PC-3 (cell line): ENCODE measurements at regions not wholly inside any gene's neighbourhood (a gene's known extent, or its start where the extent isn't known, plus 50 kb on each side); places are given as distances from the start of the nearest gene placed in this dataset.

Source experiments
- ATAC-seq: fragments of 200-7000 bp; cut with Tn5 transposase; 2 replicates; pipeline ENCODE4 v1.9.1; 2020; ENCODE audit warnings: mild to moderate bottlenecking, moderate library complexity
- BruUV-seq: library from RNA; stranded (reverse); fragments of 400-500 nt; replicated peaks from 2 replicates; lab custom pipeline; 2021; lab: Mats Ljungman, UMichigan
- CTCF ChIA-PET: fragments of 300-600 bp; sonication (Branson Sonifier 250); formaldehyde crosslinking; loops from one replicate; lab custom pipeline; 2022; ENCODE audit warnings: antibody characterized with exemption; lab: Charles Lee
- POLR2A ChIA-PET: fragments of 300-600 bp; sonication (Branson Sonifier 250); formaldehyde crosslinking; loops from one replicate; lab custom pipeline; 2022; ENCODE audit warnings: antibody characterized with exemption; ENCODE audit not compliant: unreplicated experiment; lab: Charles Lee
- DNase-seq: peaks from one replicate; pipeline ENCODE4 v3.0.0-alpha.2; 2015
- H2AFZ ChIP-seq: fragments of 300-600 bp; sonication (generic); 2 replicates; pipeline ENCODE4 v1.6.0; 2016; ENCODE audit warnings: antibody characterized with exemption, low read length
- H3F3A ChIP-seq: fragments of 300-600 bp; sonication (generic); one replicate; pipeline ENCODE4 v1.6.0; 2017; ENCODE audit warnings: antibody characterized with exemption, low read length, control low read depth, mild to moderate bottlenecking; ENCODE audit not compliant: unreplicated experiment
- H3K27ac ChIP-seq: fragments of 300-600 bp; sonication (generic); 2 replicates; pipeline ENCODE4 v1.5.1; 2016; ENCODE audit warnings: mild to moderate bottlenecking, low read length
- H3K27me3 ChIP-seq: fragments of 300-600 bp; sonication (generic); 2 replicates; pipeline ENCODE4 v1.6.1; 2016; ENCODE audit warnings: low read length, mixed read lengths
- H3K36me3 ChIP-seq: fragments of 300-600 bp; sonication (generic); 2 replicates; pipeline ENCODE4 v1.6.1; 2016; ENCODE audit warnings: low read depth, mixed run types, low read length, mixed read lengths
- H3K4me1 ChIP-seq: fragments of 300-600 bp; sonication (generic); 2 replicates; pipeline ENCODE4 v1.5.1; 2016; ENCODE audit warnings: low read length; ENCODE audit not compliant: insufficient read depth
- H3K4me2 ChIP-seq: fragments of 300-600 bp; sonication (generic); 2 replicates; pipeline ENCODE4 v1.6.0; 2016; ENCODE audit warnings: low read length
- H3K4me3 ChIP-seq: fragments of 300-600 bp; sonication (generic); 2 replicates; pipeline ENCODE4 v1.5.1; 2016; ENCODE audit warnings: mild to moderate bottlenecking, low read length, mixed read lengths
- H3K79me2 ChIP-seq: fragments of 300-600 bp; sonication (generic); 2 replicates; pipeline ENCODE4 v1.6.1; 2017; ENCODE audit warnings: low read length, mixed read lengths
- H3K9ac ChIP-seq: fragments of 300-600 bp; sonication (generic); 2 replicates; pipeline ENCODE4 v1.6.0; 2016; ENCODE audit warnings: mild to moderate bottlenecking, low read length
- H3K9me2 ChIP-seq: fragments of 300-600 bp; sonication (generic); replicated peaks from 2 replicates; pipeline ENCODE4 v1.6.1; 2016; ENCODE audit warnings: mixed run types, low read length, mixed read lengths
- H3K9me3 ChIP-seq: fragments of 300-600 bp; sonication (generic); 2 replicates; pipeline ENCODE4 v1.6.1; 2016; ENCODE audit warnings: low read length, mixed read lengths
- H4K20me1 ChIP-seq: fragments of 300-600 bp; sonication (generic); 2 replicates; pipeline ENCODE4 v1.6.1; 2016; ENCODE audit warnings: low read length, mixed read lengths
- CTCF ChIP-seq: fragments of 300-600 bp; sonication (generic); conservative IDR thresholded peaks from 2 replicates; pipeline ENCODE4 v1.5.1; 2017; ENCODE audit warnings: antibody characterized with exemption, low read depth, mild to moderate bottlenecking, low read length
- EZH2 ChIP-seq: fragments of 300-600 bp; sonication (generic); IDR thresholded peaks from one replicate; pipeline ENCODE4 v1.6.1; 2017; ENCODE audit warnings: antibody characterized with exemption, mild to moderate bottlenecking, low read length; ENCODE audit not compliant: unreplicated experiment
- EZH2phosphoT487 ChIP-seq: fragments of 300-600 bp; sonication (generic); IDR thresholded peaks from 2 replicates; pipeline ENCODE4 v1.6.1; 2018; ENCODE audit warnings: mild to moderate bottlenecking, antibody characterized with exemption, low read length, borderline replicate concordance
- intact Hi-C: fragments of 100-400 bp; cut with micrococcal nuclease; formaldehyde crosslinking; loops from 2 replicates; pipeline ENCODE4 v1.9.0; 2023

GRCh38 chr10:8255301-8255700, 200.8 kb downstream of the GATA3 start:
- intact Hi-C loops, result no loop called here
- Histone ChIP-seq H3K9ac (no peak overlapping the region), H3K4me2 (no peak overlapping the region), H2AFZ (no peak overlapping the region), H4K20me1 (no peaks in the 10 kb centered on the region), H3K27ac (no peak overlapping the region), H3K79me2 (no peaks in the 10 kb centered on the region), H3K4me1 (no peaks in the 10 kb centered on the region), H3K27me3 (no peaks in the 10 kb centered on the region), H3K36me3 (no peaks in the 10 kb centered on the region), H3K9me3 (no peaks in the 10 kb centered on the region), H3F3A (no peaks in the 10 kb centered on the region), H3K9me2 (no peaks in the 10 kb centered on the region), H3K4me3 (no peak overlapping the region)
- no peak for DNase-seq
- BruUV-seq, result no TSS peak
- ChIA-PET POLR2A (no interaction called here), CTCF (no interaction called here)
- no peak for ATAC-seq
- TF ChIP-seq EZH2, result no peak
- no peak for TF ChIP-seq CTCF

- TF ChIP-seq EZH2 (no peak), EZH2phosphoT487 (no peak), CTCF (no peak)
Measured at GRCh38 chr10:8260645-8261044, 206.2 kb downstream of the GATA3 start.

GRCh38 chr10:8262317-8262716, 207.8 kb downstream of the GATA3 start:
- Histone ChIP-seq H3K79me2 (no peaks in the 10 kb centered on the region), H2AFZ (no peak overlapping the region), H3K36me3 (no peaks in the 10 kb centered on the region), H3K4me1 (no peaks in the 10 kb centered on the region), H3F3A (no peaks in the 10 kb centered on the region), H3K9me2 (no peaks in the 10 kb centered on the region), H3K9me3 (no peaks in the 10 kb centered on the region), H3K4me3 (no peak overlapping the region), H4K20me1 (no peaks in the 10 kb centered on the region), H3K27me3 (no peaks in the 10 kb centered on the region), H3K27ac (no peak overlapping the region), H3K4me2 (no peak overlapping the region), H3K9ac (no peak overlapping the region)
- no peak for DNase-seq
- CTCF ChIA-PET, result no interaction called here
- ATAC-seq, result no peak
- intact Hi-C loops, result no loop called here
- POLR2A ChIA-PET, result no interaction called here
- BruUV-seq, result no TSS peak
- TF ChIP-seq CTCF, result no peak
- TF ChIP-seq EZH2, result no peak
- no peak for TF ChIP-seq EZH2phosphoT487

More at GRCh38 chr10:8260645-8261044, 206.2 kb downstream of the GATA3 start:
- Histone ChIP-seq H3K27me3 (no peaks in the 10 kb centered on the region), H3K79me2 (no peaks in the 10 kb centered on the region), H2AFZ (no peak overlapping the region), H3K9me2 (no peaks in the 10 kb centered on the region), H3K4me2 (no peak overlapping the region), H3K4me1 (no peaks in the 10 kb centered on the region), H3F3A (no peaks in the 10 kb centered on the region), H3K27ac (no peak overlapping the region), H3K4me3 (no peak overlapping the region), H3K9me3 (no peaks in the 10 kb centered on the region), H3K36me3 (no peaks in the 10 kb centered on the region), H3K9ac (no peak overlapping the region), H4K20me1 (no peaks in the 10 kb centered on the region)
- ChIA-PET CTCF (no interaction called here), POLR2A (no interaction called here)
- intact Hi-C loops, result no loop called here
- ATAC-seq, result no peak
- no peak for DNase-seq
- BruUV-seq, result no TSS peak
